B cell (primary cell): ENCODE measurements at regions not wholly inside any gene's neighbourhood (a gene's known extent, or its start where the extent isn't known, plus 50 kb on each side); places are given as distances from the start of the nearest gene placed in this dataset.

ENCODE experiments used
- CTCF ChIP-seq: fragments of 200-600 bp; IDR thresholded peaks from one replicate; pipeline ENCODE4 v1.8.0; 2022; ENCODE audit warnings: antibody characterized with exemption, mild to moderate bottlenecking
- EZH2 ChIP-seq: IDR thresholded peaks from 2 replicates; pipeline ENCODE4 v1.6.1; 2012; ENCODE audit warnings: borderline replicate concordance, low read depth, mild to moderate bottlenecking, moderate library complexity, low read length; ENCODE audit not compliant: insufficient read depth, poor library complexity, severe bottlenecking

- TF ChIP-seq CTCF, result no peak
- TF ChIP-seq EZH2, result no peak
These were observed 91.0 kb upstream of the SLC6A11 start for GRCh38 chr3:10725067-10725466.
